GM10266 (cell line): ENCODE measurements at regions not wholly inside any gene's neighbourhood (a gene's known extent, or its start where the extent isn't known, plus 50 kb on each side); places are given as distances from the start of the nearest gene placed in this dataset.

Experiments used
- DNase-seq: peaks from one replicate; pipeline ENCODE4 v3.0.0; 2012; ENCODE audit errors: extremely low spot score
- CTCF ChIP-seq: IDR thresholded peaks from 2 replicates; pipeline ENCODE4 v1.5.1; 2012; ENCODE audit warnings: mild to moderate bottlenecking, low read depth; ENCODE audit not compliant: control insufficient read depth, insufficient read depth; ENCODE audit errors: missing control alignments

- peak; percentile 81 for DNase-seq
- TF ChIP-seq CTCF, result peak; percentile 54
These were observed 132.6 kb downstream of the MRPL36 start for GRCh38 chr5:1666812-1667588.

- no peak for TF ChIP-seq CTCF
These were observed 133.4 kb downstream of the MRPL36 start for GRCh38 chr5:1666221-1666620.

GRCh38 chr5:1665803-1666202 lies 133.8 kb downstream of the MRPL36 start:
- TF ChIP-seq CTCF, result no peak
- no peak for DNase-seq

More at GRCh38 chr5:1666221-1666620, 133.4 kb downstream of the MRPL36 start:
- peak; percentile 23 for DNase-seq

- TF ChIP-seq CTCF, result no peak
- no peak for DNase-seq
These were observed 134.4 kb downstream of the MRPL36 start for GRCh38 chr5:1665231-1665630.

- peak; percentile 7 for DNase-seq
- no peak for TF ChIP-seq CTCF
These were observed 136.5 kb downstream of the MRPL36 start for GRCh38 chr5:1663186-1663585.

- DNase-seq, result no peak
- TF ChIP-seq CTCF, result no peak
These were observed 137.0 kb downstream of the MRPL36 start for GRCh38 chr5:1662559-1663085.
